ENCODE measurements at regions not wholly inside any gene's neighbourhood (a gene's known extent, or its start where the extent isn't known, plus 50 kb on each side); places are given as distances from the start of the nearest gene placed in this dataset.

- Histone ChIP-seq H3K36me3 (no peaks in the 10 kb centered on the region), H3K9me3 (no peaks in the 10 kb centered on the region), H3K4me1 (no peaks in the 10 kb centered on the region), H3K4me3 (no peak overlapping the region), H3K27ac (no peak overlapping the region), H3K27me3 (no peaks in the 10 kb centered on the region)
- intact Hi-C loops (cut with DNase I) = no loop called here
- no peak for DNase-seq (ENCODE audit: low spot score in 2 of 2)
- TF ChIP-seq CTCF (IDR thresholded peaks at IDR 0.05) = no peak
Observed at GRCh38 chr18:53906681-53907080, 317.8 kb downstream of the MBD2 start.

GRCh38 chr18:53894675-53895442, 329.6 kb downstream of the MBD2 start:
- H3K27me3 ChIP-seq = no peaks in the 10 kb centered on the region
- DNase-seq (ENCODE audit: low spot score in 2 of 2) = no peak
- no peak for TF ChIP-seq CTCF (IDR thresholded peaks at IDR 0.05)
- no peak overlapping the region for H3K27ac ChIP-seq
- intact Hi-C loops (cut with DNase I) = no loop called here
- H3K9me3 ChIP-seq = no peaks in the 10 kb centered on the region
- no peak overlapping the region for H3K4me3 ChIP-seq
- H3K4me1 ChIP-seq = no peaks in the 10 kb centered on the region
- no peaks in the 10 kb centered on the region for H3K36me3 ChIP-seq

- TF ChIP-seq CTCF (IDR thresholded peaks at IDR 0.05) = no peak
- no peak for DNase-seq (ENCODE audit: low spot score in 2 of 2)
- no peaks in the 10 kb centered on the region for H3K9me3 ChIP-seq
- intact Hi-C loops (cut with DNase I) = no loop called here
- no peak overlapping the region for H3K27ac ChIP-seq
- H3K27me3 ChIP-seq = no peaks in the 10 kb centered on the region
- H3K4me1 ChIP-seq = no peaks in the 10 kb centered on the region
- no peaks in the 10 kb centered on the region for H3K36me3 ChIP-seq
- no peak overlapping the region for H3K4me3 ChIP-seq
Observed at GRCh38 chr18:53887447-53887846, 337.0 kb downstream of the MBD2 start.

- intact Hi-C loops (cut with DNase I) = no loop called here
Observed at GRCh38 chr18:53886058-53886457, 338.4 kb downstream of the MBD2 start.

GRCh38 chr18:53883771-53884170, 340.7 kb downstream of the MBD2 start:
- H3K4me1 ChIP-seq = no peaks in the 10 kb centered on the region
- intact Hi-C loops (cut with DNase I) = no loop called here
- H3K27ac ChIP-seq = no peak overlapping the region
- no peak for DNase-seq (ENCODE audit: low spot score in 2 of 2)
- no peaks in the 10 kb centered on the region for H3K36me3 ChIP-seq
- no peak overlapping the region for H3K4me3 ChIP-seq
- TF ChIP-seq CTCF (IDR thresholded peaks at IDR 0.05) = no peak
- no peaks in the 10 kb centered on the region for H3K9me3 ChIP-seq
- H3K27me3 ChIP-seq = no peaks in the 10 kb centered on the region

More at GRCh38 chr18:53886058-53886457, 338.4 kb downstream of the MBD2 start:
- Histone ChIP-seq H3K4me3 (no peak overlapping the region), H3K27me3 (no peaks in the 10 kb centered on the region), H3K4me1 (no peaks in the 10 kb centered on the region), H3K9me3 (no peaks in the 10 kb centered on the region), H3K27ac (no peak overlapping the region), H3K36me3 (no peaks in the 10 kb centered on the region)
- DNase-seq (ENCODE audit: low spot score in 2 of 2) = no peak
- TF ChIP-seq CTCF (IDR thresholded peaks at IDR 0.05) = no peak
